Ascending aorta (tissue), 2 donors: ENCODE measurements at regions not wholly inside any gene's neighbourhood (a gene's known extent, or its start where the extent isn't known, plus 50 kb on each side); places are given as distances from the start of the nearest gene placed in this dataset.

ENCODE experiments used
- DNase-seq, 2 donors: peaks; one replicate each; pipeline ENCODE4 v3.0.0-alpha.2; 2019; ENCODE audit warnings: low spot score in 2 of 2
- H3K27ac ChIP-seq, 2 donors: fragments of 200-600 bp; sonication (generic); one replicate each; pipeline ENCODE4 v1.5.1; 2016 to 2017; ENCODE audit warnings: mild to moderate bottlenecking in 1 of 2
- H3K27me3 ChIP-seq: fragments of 200-600 bp; sonication (generic); one replicate; pipeline ENCODE4 v1.5.1; 2017
- H3K36me3 ChIP-seq, 2 donors: fragments of 200-600 bp; sonication (generic); one replicate each; pipeline ENCODE4 v1.5.1; 2016
- H3K4me1 ChIP-seq, 2 donors: fragments of 200-600 bp; sonication (generic); one replicate each; pipeline ENCODE4 v1.5.1; 2016 to 2017; ENCODE audit warnings: mild to moderate bottlenecking in 1 of 2
- H3K4me3 ChIP-seq, 2 donors: fragments of 200-600 bp; sonication (generic); one replicate each; pipeline ENCODE4 v1.5.1; 2016 to 2017; ENCODE audit warnings: mild to moderate bottlenecking in 1 of 2
- H3K9me3 ChIP-seq, 2 donors: fragments of 200-600 bp; sonication (generic); one replicate each; pipeline ENCODE4 v1.5.1; 2016
- CTCF ChIP-seq, 3 experiments: fragments of 200-600 bp in 2 of 3; fragments of 450-650 bp in 1 of 3; sonication (generic) in 2 of 3; IDR thresholded peaks; one replicate each; pipeline ENCODE4 v1.5.1; 2016 to 2019; ENCODE audit warnings: antibody characterized with exemption in 3 of 3, mild to moderate bottlenecking in 1 of 3, moderate library complexity in 1 of 3
- intact Hi-C: fragments of 100-400 bp; cut with DNase I; formaldehyde crosslinking; loops from one replicate; pipeline ENCODE4 v1.15.1; 2023

DNA sequence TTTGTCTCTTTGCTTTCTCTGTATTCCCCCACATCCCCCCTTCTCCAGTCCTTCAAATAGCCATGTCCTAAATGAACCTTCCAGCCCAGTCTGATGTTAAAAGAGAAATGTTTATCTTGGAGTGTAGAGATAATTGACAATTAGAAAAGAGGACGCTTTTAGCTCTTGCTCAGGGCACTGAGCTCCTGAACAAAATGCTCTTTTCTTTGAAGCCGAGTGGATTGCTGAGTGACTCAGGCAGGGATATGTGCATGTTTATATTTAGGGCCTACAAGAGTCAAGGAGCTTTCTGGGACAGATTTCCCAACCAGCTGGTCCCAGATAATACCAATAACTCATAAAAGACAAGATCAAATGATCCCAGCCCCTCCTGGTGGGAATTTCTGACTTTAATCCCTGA lies 88.0 kb upstream of the SETBP1 start:
- intact Hi-C loops: loop anchor here (5.0 to 10.0 kb wide), 5 partner anchors 202 to 1032 kb away; no protein-coding TSS in a partner anchor
- Histone ChIP-seq H3K4me1 (peaks cover 7 to 52% of the 10 kb centered on the region in 2 donors), H3K27me3 (no peaks in the 10 kb centered on the region), H3K27ac (peak overlapping the region; percentile 80 to 87), H3K4me3 (no peak overlapping the region), H3K36me3 (no peaks in the 10 kb centered on the region), H3K9me3 (no peaks in the 10 kb centered on the region)
- no peak for TF ChIP-seq CTCF (IDR thresholded peaks at IDR 0.05)
- DNase-seq: peak in 1 of 2 donors; percentile 66

DNA sequence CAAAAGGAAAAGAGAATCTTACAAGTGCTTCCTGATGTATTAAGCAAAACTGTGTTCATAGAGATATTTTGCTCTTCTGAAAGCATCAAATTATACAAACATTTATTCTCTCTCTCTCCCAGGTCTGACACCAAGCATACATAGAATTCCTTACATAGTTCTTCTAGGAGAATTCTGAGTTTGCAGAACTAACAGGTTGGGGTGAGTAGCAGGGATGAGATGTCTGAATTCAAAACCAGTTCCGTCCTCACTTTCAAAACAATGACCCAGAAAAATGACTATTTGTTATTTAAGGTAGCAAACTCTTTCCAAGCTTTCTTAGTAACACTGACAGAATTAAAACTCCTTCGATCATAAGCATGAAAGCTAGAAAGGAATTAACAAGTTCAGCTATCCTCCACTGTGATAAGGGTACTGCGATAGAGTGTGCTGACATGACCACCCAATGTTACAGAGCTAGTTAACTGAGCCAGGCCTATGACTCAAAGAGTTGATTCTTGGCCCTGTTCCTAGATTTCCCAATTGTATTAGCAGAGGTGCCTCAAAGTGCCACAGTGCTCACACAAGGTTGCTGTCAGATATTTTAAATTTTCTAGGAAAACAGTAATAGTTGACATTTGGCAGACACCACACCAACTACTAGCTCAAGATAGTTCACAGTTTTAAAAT lies 85.8 kb upstream of the SETBP1 start:
- TF ChIP-seq CTCF (IDR thresholded peaks at IDR 0.05): no peak
- no peak for DNase-seq
- Histone ChIP-seq H3K4me3 (no peak overlapping the region), H3K36me3 (no peaks in the 10 kb centered on the region), H3K27me3 (no peaks in the 10 kb centered on the region), H3K9me3 (no peaks in the 10 kb centered on the region), H3K4me1 (peaks cover 4 to 59% of the 10 kb centered on the region in 2 donors), H3K27ac (peak overlapping the region in 1 of 2 donors; percentile 52)
- intact Hi-C loops: loop anchor here (5.0 to 10.0 kb wide), 7 partner anchors 58 to 1030 kb away; no protein-coding TSS in a partner anchor

DNA sequence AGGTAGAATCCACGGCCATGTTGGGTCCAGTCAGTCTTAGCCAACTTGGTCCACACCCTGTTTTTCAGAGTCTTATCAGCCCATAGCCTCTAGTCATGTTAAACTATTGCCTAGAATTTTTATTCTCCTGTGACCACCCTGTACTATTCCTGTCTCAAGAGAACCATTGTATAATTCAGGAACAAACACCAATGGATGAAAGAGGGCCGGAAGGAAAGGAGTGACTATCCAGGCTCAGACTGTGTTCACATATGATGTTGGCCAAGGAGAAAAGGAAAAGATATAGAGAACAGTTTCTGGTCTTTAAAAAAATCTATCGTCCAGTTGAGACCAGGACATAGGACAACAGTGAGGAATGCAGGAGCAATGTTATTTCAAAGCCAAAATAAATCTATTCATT lies 82.9 kb upstream of the SETBP1 start:
- no peak for DNase-seq
- Histone ChIP-seq H3K36me3 (no peaks in the 10 kb centered on the region), H3K27me3 (no peaks in the 10 kb centered on the region), H3K27ac (peak overlapping the region; percentile 68 to 70), H3K4me3 (no peak overlapping the region), H3K9me3 (no peaks in the 10 kb centered on the region), H3K4me1 (peaks cover 4 to 46% of the 10 kb centered on the region in 2 donors)
- intact Hi-C loops: loop anchor here (1.0 to 10.0 kb wide), 7 partner anchors 17 to 1027 kb away; no protein-coding TSS in a partner anchor
- no peak for TF ChIP-seq CTCF (IDR thresholded peaks at IDR 0.05)

DNA sequence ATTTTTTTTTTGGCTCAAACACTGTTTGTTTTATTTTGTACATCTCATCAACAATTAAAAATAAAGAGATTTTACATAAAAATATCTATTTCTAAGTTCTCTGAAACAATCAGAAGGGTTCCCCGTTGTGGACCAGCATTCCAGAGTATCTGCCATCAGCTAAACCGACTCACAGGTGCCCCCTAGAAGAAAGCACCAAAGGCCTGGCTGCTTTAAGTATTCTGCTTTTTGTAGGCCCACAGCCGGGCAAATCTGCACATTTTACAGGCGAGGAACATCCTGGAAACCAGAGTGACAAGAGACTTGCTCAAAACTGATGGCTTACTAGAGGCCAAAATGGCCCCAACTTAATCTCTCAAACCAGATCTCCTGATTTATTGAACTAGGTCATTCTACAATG lies 82.2 kb upstream of the SETBP1 start:
- no peaks in the 10 kb centered on the region for H3K36me3 ChIP-seq
- no peak overlapping the region for H3K4me3 ChIP-seq
- TF ChIP-seq CTCF (IDR thresholded peaks at IDR 0.05): no peak
- H3K4me1 ChIP-seq: peaks cover 4 to 46% of the 10 kb centered on the region in 2 donors
- no peaks in the 10 kb centered on the region for H3K9me3 ChIP-seq
- no peak for DNase-seq
- no peaks in the 10 kb centered on the region for H3K27me3 ChIP-seq
- intact Hi-C loops: loop anchor here (1.0 to 10.0 kb wide), 7 partner anchors 18 to 1026 kb away; no protein-coding TSS in a partner anchor
- peak overlapping the region; percentile 68 to 70 for H3K27ac ChIP-seq

DNA sequence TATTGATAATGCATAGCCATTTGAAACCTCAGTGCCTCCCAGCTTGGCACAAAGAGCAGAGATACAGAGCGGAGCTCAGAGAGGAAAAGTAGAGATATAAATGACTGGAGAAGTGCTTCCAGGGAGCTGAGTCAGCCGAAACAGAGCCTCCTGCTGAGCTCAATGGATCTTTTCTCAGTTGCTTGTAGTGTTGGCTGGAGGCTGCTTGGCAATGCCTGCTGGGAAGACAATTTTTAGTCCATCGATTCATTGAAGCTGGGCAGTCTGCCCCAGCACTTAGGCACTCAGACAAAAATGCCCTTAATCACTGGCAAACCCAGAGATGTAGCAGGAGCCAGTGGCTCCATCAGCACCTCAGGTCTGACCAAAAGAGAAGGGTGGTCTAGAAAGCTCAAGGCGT lies 81.3 kb upstream of the SETBP1 start:
- H3K4me3 ChIP-seq: no peak overlapping the region
- no peak for TF ChIP-seq CTCF (IDR thresholded peaks at IDR 0.05)
- H3K27me3 ChIP-seq: no peaks in the 10 kb centered on the region
- peak in 1 of 2 donors; percentile 75 for DNase-seq
- H3K27ac ChIP-seq: peak overlapping the region; percentile 68 to 70
- peaks cover 4 to 42% of the 10 kb centered on the region in 2 donors for H3K4me1 ChIP-seq
- intact Hi-C loops: loop anchor here (5.0 to 10.0 kb wide), 6 partner anchors 62 to 1025 kb away; no protein-coding TSS in a partner anchor
- H3K9me3 ChIP-seq: no peaks in the 10 kb centered on the region
- no peaks in the 10 kb centered on the region for H3K36me3 ChIP-seq
